HCT116 (cell line): ENCODE measurements at regions not wholly inside any gene's neighbourhood (a gene's known extent, or its start where the extent isn't known, plus 50 kb on each side); places are given as distances from the start of the nearest gene placed in this dataset.

Experiments used
- ATAC-seq: fragments of 200-7000 bp; cut with Tn5 transposase; 2 replicates; pipeline ENCODE4 v1.9.1; 2020; ENCODE audit warnings: mild to moderate bottlenecking, moderate library complexity
- BruUV-seq: library from RNA; stranded (reverse); fragments of 400-500 nt; replicated peaks from 2 replicates; lab custom pipeline; 2021; lab: Mats Ljungman, UMichigan
- CTCF ChIA-PET: fragments of 300-600 bp; sonication (Branson Sonifier 250); formaldehyde crosslinking; loops from one replicate; lab custom pipeline; 2021; ENCODE audit warnings: antibody characterized with exemption; lab: Charles Lee
- POLR2A ChIA-PET: fragments of 300-600, 350-600 bp; sonication (Branson Sonifier 250); formaldehyde crosslinking; loops from one replicate; lab custom pipeline; 2021; ENCODE audit warnings: antibody characterized with exemption; lab: Charles Lee
- RAD21 ChIA-PET, 2 experiments: fragments of 300-600 bp; sonication (Branson Sonifier 250); formaldehyde crosslinking; loops; one replicate each; lab custom pipeline; 2023; ENCODE audit warnings: low total read pairs in 2 of 2; ENCODE audit not compliant: uncharacterized antibody in 2 of 2, unreplicated experiment in 2 of 2, low non-redundant PET in 1 of 2; lab: Charles Lee
- DNase-seq: peaks from one replicate; pipeline ENCODE4 v3.0.0-alpha.2; 2010; ENCODE audit warnings: low read depth, low spot score
- H2AFZ ChIP-seq: fragments of 200-600 bp; shearing (Covaris generic), sonication (generic); 2 replicates; pipeline ENCODE4 v1.6.1; 2017; ENCODE audit warnings: low read depth, mixed run types, mixed read lengths, antibody characterized with exemption, low read length; ENCODE audit not compliant: poor library complexity, severe bottlenecking
- H3K27ac ChIP-seq: 2 replicates; pipeline ENCODE4 v1.5.1; 2012; ENCODE audit warnings: low read depth, low read length
- H3K27me3 ChIP-seq: fragments of 200-600 bp; sonication (generic); 2 replicates; pipeline ENCODE4 v1.6.1; 2016; ENCODE audit warnings: mixed run types, low read length, mixed read lengths; ENCODE audit not compliant: insufficient read depth
- H3K36me3 ChIP-seq, 2 experiments: fragments of 200-500 bp in 1 of 2; fragments of 200-600 bp in 1 of 2; sonication (Bioruptor generic) in 1 of 2; sonication (generic) in 1 of 2; 2 replicates each; pipeline versions ENCODE4 v1.5.1 to v1.6.1; 2014 to 2016; ENCODE audit warnings: low read length in 2 of 2, inconsistent platforms in 1 of 2, mixed read lengths in 1 of 2, mixed run types in 1 of 2; ENCODE audit not compliant: insufficient read depth in 2 of 2, control insufficient read depth in 1 of 2
- H3K4me1 ChIP-seq, 2 experiments: fragments of 200-600 bp in 1 of 2; sonication (generic) in 1 of 2; 2 replicates each; pipeline versions ENCODE4 v1.5.1 to v1.6.1; 2012 to 2017; ENCODE audit warnings: low read length in 2 of 2, inconsistent platforms in 1 of 2, mild to moderate bottlenecking in 1 of 2, mixed read lengths in 1 of 2, mixed run types in 1 of 2, moderate library complexity in 1 of 2; ENCODE audit not compliant: insufficient read depth in 2 of 2, control insufficient read depth in 1 of 2
- H3K4me2 ChIP-seq: fragments of 200-600 bp; sonication (generic); 2 replicates; pipeline ENCODE4 v1.6.1; 2017; ENCODE audit warnings: mixed run types, low read length, mixed read lengths
- H3K4me3 ChIP-seq, 2 experiments: fragments of 200-600 bp in 1 of 2; sonication (generic) in 1 of 2; replicated peaks in 1 of 2; 2 replicates each; pipeline ENCODE4 v1.5.1; 2011 to 2016; ENCODE audit warnings: low read length in 2 of 2, control low read depth in 1 of 2, low read depth in 1 of 2, mild to moderate bottlenecking in 1 of 2, mixed read lengths in 1 of 2, mixed run types in 1 of 2
- H3K79me2 ChIP-seq: fragments of 200-600 bp; sonication (generic); 2 replicates; pipeline ENCODE4 v1.6.1; 2017; ENCODE audit warnings: mild to moderate bottlenecking, mixed run types, low read length, moderate library complexity, mixed read lengths; ENCODE audit not compliant: insufficient read depth
- H3K9ac ChIP-seq: fragments of 200-600 bp; sonication (generic); 2 replicates; pipeline ENCODE4 v1.6.1; 2016; ENCODE audit warnings: low read length, mixed read lengths
- H3K9me2 ChIP-seq: fragments of 200-600 bp; sonication (generic), shearing (Covaris generic); 2 replicates; pipeline ENCODE4 v1.6.1; 2017; ENCODE audit warnings: mixed run types, mild to moderate bottlenecking, moderate library complexity; ENCODE audit not compliant: insufficient read depth
- H3K9me3 ChIP-seq, 2 experiments: fragments of 200-500 bp in 1 of 2; fragments of 200-600 bp in 1 of 2; sonication (Bioruptor generic) in 1 of 2; sonication (generic) in 1 of 2; 2 replicates each; pipeline ENCODE4 v1.6.1; 2014 to 2017; ENCODE audit warnings: low read length in 2 of 2, mixed read lengths in 2 of 2, inconsistent platforms in 1 of 2, low read depth in 1 of 2, mild to moderate bottlenecking in 1 of 2, mixed run types in 1 of 2, moderate library complexity in 1 of 2; ENCODE audit not compliant: control insufficient read depth in 1 of 2, insufficient read depth in 1 of 2
- H4K20me1 ChIP-seq: fragments of 200-600 bp; sonication (generic), shearing (Covaris generic); 2 replicates; pipeline ENCODE4 v1.6.1; 2017; ENCODE audit warnings: mixed run types, mild to moderate bottlenecking, moderate library complexity; ENCODE audit not compliant: insufficient read depth
- EGR1 ChIP-seq: IDR thresholded peaks from 2 replicates; pipeline ENCODE4 v1.6.1; 2012; ENCODE audit warnings: low read depth
- ELF1 ChIP-seq: IDR thresholded peaks from 2 replicates; pipeline ENCODE4 v1.6.1; 2012; ENCODE audit warnings: low read depth, borderline replicate concordance
- EZH2 ChIP-seq: fragments of 200-600 bp; sonication (generic); IDR thresholded peaks from 2 replicates; pipeline ENCODE4 v1.6.1; 2017; ENCODE audit warnings: antibody characterized with exemption, mixed run types
- EZH2phosphoT487 ChIP-seq: fragments of 200-600 bp; IDR thresholded peaks from 2 replicates; pipeline ENCODE4 v1.6.1; 2018; ENCODE audit warnings: antibody characterized with exemption, borderline replicate concordance
- FOSL1 ChIP-seq: IDR thresholded peaks from 2 replicates; pipeline ENCODE4 v1.6.1; 2012; ENCODE audit warnings: low read depth
- JUND ChIP-seq: IDR thresholded peaks from 2 replicates; pipeline ENCODE4 v1.6.1; 2012
- MAX ChIP-seq: IDR thresholded peaks from 2 replicates; pipeline ENCODE4 v1.6.1; 2012
- POLR2AphosphoS5 ChIP-seq: IDR thresholded peaks from 2 replicates; pipeline ENCODE4 v1.6.1; 2011; ENCODE audit warnings: mild to moderate bottlenecking, low read depth, low read length, moderate library complexity
- RAD21 ChIP-seq: IDR thresholded peaks from 2 replicates; pipeline ENCODE4 v1.6.1; 2012; ENCODE audit warnings: low read depth, mild to moderate bottlenecking
- REST ChIP-seq: IDR thresholded peaks from 2 replicates; pipeline ENCODE4 v1.6.1; 2012; ENCODE audit warnings: low read depth
- SRF ChIP-seq: IDR thresholded peaks from 2 replicates; pipeline ENCODE4 v1.6.1; 2012; ENCODE audit warnings: low read depth
- TCF7L2 ChIP-seq: IDR thresholded peaks from 2 replicates; pipeline ENCODE4 v1.7.0; 2011; ENCODE audit warnings: borderline replicate concordance, inconsistent platforms; ENCODE audit not compliant: insufficient read depth, insufficient read length; ENCODE audit errors: extremely low read depth
- ZBTB33 ChIP-seq: IDR thresholded peaks from 2 replicates; pipeline ENCODE4 v1.6.1; 2011; ENCODE audit warnings: mild to moderate bottlenecking, low read length, moderate library complexity; ENCODE audit not compliant: insufficient replicate concordance; ENCODE audit errors: extremely low read depth
- ZFX ChIP-seq: fragments of 450-650 bp; IDR thresholded peaks from 2 replicates; pipeline ENCODE4 v1.6.1; 2017
- ZNF274 ChIP-seq: fragments of 200-500 bp; sonication (Bioruptor generic); IDR thresholded peaks from 2 replicates; pipeline ENCODE4 v1.6.1; 2014; ENCODE audit warnings: mild to moderate bottlenecking, low read depth, low read length, inconsistent platforms
- intact Hi-C: fragments of 100-400 bp; cut with micrococcal nuclease; formaldehyde crosslinking; loops from 2 replicates; pipeline ENCODE4 v1.10.0; 2022
- TF ChIP-seq, protein P1 (sequence below), 3 experiments: fragments of 200-600 bp in 1 of 3; sonication (generic) in 1 of 3; IDR thresholded peaks in 2 of 3; conservative IDR thresholded peaks in 1 of 3; 2 replicates each; pipeline ENCODE4 v1.5.1; 2012 to 2017; ENCODE audit warnings: low read depth in 2 of 3, low read length in 2 of 3, antibody characterized with exemption in 1 of 3, borderline replicate concordance in 1 of 3, control low read depth in 1 of 3, mild to moderate bottlenecking in 1 of 3, mixed read lengths in 1 of 3, mixed run types in 1 of 3, moderate library complexity in 1 of 3; ENCODE audit not compliant: insufficient read depth in 1 of 3
- TF ChIP-seq, protein P2 (sequence below): IDR thresholded peaks from 2 replicates; pipeline ENCODE4 v1.6.1; 2012

GRCh38 chr16:59463776-59464175 is 729.7 kb upstream of the GOT2 start:
- Histone ChIP-seq H3K9me3 (peaks cover 7 to 20% of the 10 kb centered on the region in 2 experiments; a peak in 3 of 4 replicates), H3K9me2 (no peaks in the 10 kb centered on the region), H3K27me3 (no peaks in the 10 kb centered on the region), H3K4me2 (no peak overlapping the region), H3K4me3 (no peak overlapping the region), H3K79me2 (no peaks in the 10 kb centered on the region), H3K9ac (no peak overlapping the region), H4K20me1 (no peaks in the 10 kb centered on the region; the same call in 1 of the 2 replicates), H3K36me3 (no peaks in the 10 kb centered on the region), H3K4me1 (no peaks in the 10 kb centered on the region), H2AFZ (no peak overlapping the region), H3K27ac (no peak overlapping the region)
- POLR2A ChIA-PET: no interaction called here
- intact Hi-C loops: no loop called here
- no peak for DNase-seq
- TF ChIP-seq POLR2AphosphoS5: no peak
- no peak for TF ChIP-seq FOSL1
- TF ChIP-seq ZFX: no peak
- TF ChIP-seq, protein P1, sequence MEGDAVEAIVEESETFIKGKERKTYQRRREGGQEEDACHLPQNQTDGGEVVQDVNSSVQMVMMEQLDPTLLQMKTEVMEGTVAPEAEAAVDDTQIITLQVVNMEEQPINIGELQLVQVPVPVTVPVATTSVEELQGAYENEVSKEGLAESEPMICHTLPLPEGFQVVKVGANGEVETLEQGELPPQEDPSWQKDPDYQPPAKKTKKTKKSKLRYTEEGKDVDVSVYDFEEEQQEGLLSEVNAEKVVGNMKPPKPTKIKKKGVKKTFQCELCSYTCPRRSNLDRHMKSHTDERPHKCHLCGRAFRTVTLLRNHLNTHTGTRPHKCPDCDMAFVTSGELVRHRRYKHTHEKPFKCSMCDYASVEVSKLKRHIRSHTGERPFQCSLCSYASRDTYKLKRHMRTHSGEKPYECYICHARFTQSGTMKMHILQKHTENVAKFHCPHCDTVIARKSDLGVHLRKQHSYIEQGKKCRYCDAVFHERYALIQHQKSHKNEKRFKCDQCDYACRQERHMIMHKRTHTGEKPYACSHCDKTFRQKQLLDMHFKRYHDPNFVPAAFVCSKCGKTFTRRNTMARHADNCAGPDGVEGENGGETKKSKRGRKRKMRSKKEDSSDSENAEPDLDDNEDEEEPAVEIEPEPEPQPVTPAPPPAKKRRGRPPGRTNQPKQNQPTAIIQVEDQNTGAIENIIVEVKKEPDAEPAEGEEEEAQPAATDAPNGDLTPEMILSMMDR (IDR thresholded peaks at IDR 0.05 in 2 of 3, conservative IDR thresholded peaks at IDR 0.05 in 1 of 3; ENCODE audit: borderline replicate concordance in 1 of 3, insufficient read depth in 1 of 3, low read depth in 2 of 3, low read length in 2 of 3): no peak
- no peak for TF ChIP-seq ELF1
- no peak for TF ChIP-seq RAD21
- no peak for TF ChIP-seq REST
- TF ChIP-seq ZNF274: no peak
- no peak for TF ChIP-seq ZBTB33
- no peak for TF ChIP-seq EZH2
- no peak for TF ChIP-seq JUND
- no peak for TF ChIP-seq EZH2phosphoT487
- TF ChIP-seq TCF7L2: no peak
- TF ChIP-seq, protein P2, sequence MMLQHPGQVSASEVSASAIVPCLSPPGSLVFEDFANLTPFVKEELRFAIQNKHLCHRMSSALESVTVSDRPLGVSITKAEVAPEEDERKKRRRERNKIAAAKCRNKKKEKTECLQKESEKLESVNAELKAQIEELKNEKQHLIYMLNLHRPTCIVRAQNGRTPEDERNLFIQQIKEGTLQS: no peak
- TF ChIP-seq EGR1: no peak
- no peak for TF ChIP-seq MAX
- TF ChIP-seq SRF: no peak
- BruUV-seq: no TSS peak
- no peak for ATAC-seq
- CTCF ChIA-PET: no interaction called here
- RAD21 ChIA-PET: no interaction called here
